ENCODE measurements at regions not wholly inside any gene's neighbourhood (a gene's known extent, or its start where the extent isn't known, plus 50 kb on each side); places are given as distances from the start of the nearest gene placed in this dataset.

DNA sequence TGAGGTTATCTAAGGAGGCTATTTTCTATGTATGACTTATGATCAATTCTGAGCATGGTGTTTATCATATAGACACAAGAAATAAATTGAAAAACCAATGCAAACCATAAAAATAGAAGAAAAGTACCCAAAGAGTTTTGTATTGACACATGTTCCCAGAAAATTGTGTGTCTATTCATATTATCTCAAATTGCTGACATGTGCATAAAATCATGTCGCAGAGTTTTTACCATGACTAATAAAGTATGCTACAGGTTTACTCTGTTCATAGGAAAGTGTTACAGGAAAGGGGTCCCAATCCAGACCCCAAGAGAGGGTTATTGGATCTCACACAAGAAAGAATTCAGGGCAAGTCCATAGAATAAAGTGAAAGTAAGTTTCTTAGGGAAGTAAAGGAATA, 290.7 kb upstream of the NRXN1 start:
- TF ChIP-seq POLR2AphosphoS5 (IDR thresholded peaks at IDR 0.05; ENCODE audit: low read depth, low read length) (no peak), SIN3A (IDR thresholded peaks at IDR 0.05; ENCODE audit: borderline replicate concordance, insufficient read depth, low read length) (no peak), TAF1 (IDR thresholded peaks at IDR 0.05; ENCODE audit: borderline replicate concordance, insufficient read depth, low read length) (no peak), FOXP2 (optimal IDR thresholded peaks at IDR 0.05; ENCODE audit: borderline replicate concordance, extremely low read depth, extremely low read length, insufficient read depth) (no peak)
- TF ChIP-seq, protein P1, sequence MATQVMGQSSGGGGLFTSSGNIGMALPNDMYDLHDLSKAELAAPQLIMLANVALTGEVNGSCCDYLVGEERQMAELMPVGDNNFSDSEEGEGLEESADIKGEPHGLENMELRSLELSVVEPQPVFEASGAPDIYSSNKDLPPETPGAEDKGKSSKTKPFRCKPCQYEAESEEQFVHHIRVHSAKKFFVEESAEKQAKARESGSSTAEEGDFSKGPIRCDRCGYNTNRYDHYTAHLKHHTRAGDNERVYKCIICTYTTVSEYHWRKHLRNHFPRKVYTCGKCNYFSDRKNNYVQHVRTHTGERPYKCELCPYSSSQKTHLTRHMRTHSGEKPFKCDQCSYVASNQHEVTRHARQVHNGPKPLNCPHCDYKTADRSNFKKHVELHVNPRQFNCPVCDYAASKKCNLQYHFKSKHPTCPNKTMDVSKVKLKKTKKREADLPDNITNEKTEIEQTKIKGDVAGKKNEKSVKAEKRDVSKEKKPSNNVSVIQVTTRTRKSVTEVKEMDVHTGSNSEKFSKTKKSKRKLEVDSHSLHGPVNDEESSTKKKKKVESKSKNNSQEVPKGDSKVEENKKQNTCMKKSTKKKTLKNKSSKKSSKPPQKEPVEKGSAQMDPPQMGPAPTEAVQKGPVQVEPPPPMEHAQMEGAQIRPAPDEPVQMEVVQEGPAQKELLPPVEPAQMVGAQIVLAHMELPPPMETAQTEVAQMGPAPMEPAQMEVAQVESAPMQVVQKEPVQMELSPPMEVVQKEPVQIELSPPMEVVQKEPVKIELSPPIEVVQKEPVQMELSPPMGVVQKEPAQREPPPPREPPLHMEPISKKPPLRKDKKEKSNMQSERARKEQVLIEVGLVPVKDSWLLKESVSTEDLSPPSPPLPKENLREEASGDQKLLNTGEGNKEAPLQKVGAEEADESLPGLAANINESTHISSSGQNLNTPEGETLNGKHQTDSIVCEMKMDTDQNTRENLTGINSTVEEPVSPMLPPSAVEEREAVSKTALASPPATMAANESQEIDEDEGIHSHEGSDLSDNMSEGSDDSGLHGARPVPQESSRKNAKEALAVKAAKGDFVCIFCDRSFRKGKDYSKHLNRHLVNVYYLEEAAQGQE (IDR thresholded peaks at IDR 0.05; ENCODE audit: insufficient read depth in 1 of 2, low read depth in 2 of 2, low read length in 2 of 2) = no peak

DNA sequence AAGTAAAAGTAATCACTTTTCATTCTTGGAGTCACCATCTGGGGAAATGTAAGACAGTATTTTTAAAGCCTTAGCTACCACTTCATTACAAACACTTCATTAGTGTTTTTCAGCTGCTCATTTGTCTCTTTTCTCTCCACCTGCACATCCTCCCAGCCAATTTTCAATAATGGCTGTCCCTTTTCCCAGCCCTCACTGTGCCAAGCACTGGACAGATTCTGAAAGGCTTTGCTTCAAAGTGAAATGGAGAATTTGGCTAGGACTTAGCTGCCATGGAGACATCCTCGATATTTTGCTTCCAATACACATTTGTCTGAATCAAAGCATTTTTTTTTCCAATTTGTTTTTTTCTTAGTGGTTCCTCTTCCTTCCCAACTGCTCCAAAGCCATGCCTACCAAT, 272.4 kb upstream of the NRXN1 start:
- no peak for TF ChIP-seq TAF1 (IDR thresholded peaks at IDR 0.05; ENCODE audit: borderline replicate concordance, insufficient read depth, low read length)
- TF ChIP-seq POLR2AphosphoS5 (IDR thresholded peaks at IDR 0.05; ENCODE audit: low read depth, low read length) = no peak
- TF ChIP-seq SIN3A (IDR thresholded peaks at IDR 0.05; ENCODE audit: borderline replicate concordance, insufficient read depth, low read length) = no peak
- TF ChIP-seq FOXP2 (optimal IDR thresholded peaks at IDR 0.05; ENCODE audit: borderline replicate concordance, extremely low read depth, extremely low read length, insufficient read depth) = no peak
- TF ChIP-seq, protein P1 (IDR thresholded peaks at IDR 0.05; ENCODE audit: insufficient read depth in 1 of 2, low read depth in 2 of 2, low read length in 2 of 2) = no peak

DNA sequence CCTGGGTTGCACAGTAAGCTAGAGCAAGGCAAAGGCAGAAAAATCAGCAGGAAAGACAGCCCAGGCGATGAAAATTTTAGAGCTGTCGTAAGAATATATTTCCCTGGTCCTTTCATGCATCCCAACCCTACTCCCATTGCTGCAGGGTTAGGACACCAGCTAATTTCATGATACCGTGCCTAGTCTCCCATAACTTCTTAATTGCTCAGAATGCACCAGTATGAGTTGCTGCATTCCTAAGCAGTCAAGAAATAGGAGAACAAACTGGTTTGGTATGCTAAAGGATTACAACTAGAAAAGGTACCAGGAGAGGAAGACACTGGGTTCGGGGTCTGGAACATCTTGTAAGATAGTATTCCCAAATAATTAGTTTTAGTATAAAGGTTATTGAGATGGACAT, 269.4 kb upstream of the NRXN1 start:
- TF ChIP-seq, protein P1 (IDR thresholded peaks at IDR 0.05; ENCODE audit: insufficient read depth in 1 of 2, low read depth in 2 of 2, low read length in 2 of 2) = no peak
- TF ChIP-seq TAF1 (IDR thresholded peaks at IDR 0.05; ENCODE audit: borderline replicate concordance, insufficient read depth, low read length) = no peak
- no peak for TF ChIP-seq SIN3A (IDR thresholded peaks at IDR 0.05; ENCODE audit: borderline replicate concordance, insufficient read depth, low read length)
- no peak for TF ChIP-seq POLR2AphosphoS5 (IDR thresholded peaks at IDR 0.05; ENCODE audit: low read depth, low read length)
- TF ChIP-seq FOXP2 (optimal IDR thresholded peaks at IDR 0.05; ENCODE audit: borderline replicate concordance, extremely low read depth, extremely low read length, insufficient read depth) = no peak

DNA sequence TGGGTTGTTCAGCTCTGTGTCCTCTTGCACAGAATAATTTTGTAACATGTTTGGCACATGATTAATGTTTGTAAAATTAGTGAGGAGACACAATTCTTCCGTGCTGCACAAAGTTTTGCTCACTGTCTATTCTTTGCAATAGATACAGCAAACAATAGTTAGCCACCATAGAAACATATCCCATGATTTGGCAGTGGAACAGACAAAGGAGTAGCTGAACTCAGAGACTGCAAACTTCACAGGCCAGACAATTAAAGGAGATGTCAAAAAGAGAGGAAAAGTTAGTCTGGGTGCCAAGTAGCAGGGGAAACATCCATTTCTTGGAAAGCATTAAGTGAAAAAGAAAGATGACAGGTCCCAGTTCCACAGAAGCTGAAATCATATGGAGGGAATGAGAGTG, 267.4 kb upstream of the NRXN1 start:
- TF ChIP-seq TAF1 (IDR thresholded peaks at IDR 0.05; ENCODE audit: borderline replicate concordance, insufficient read depth, low read length) (no peak), FOXP2 (optimal IDR thresholded peaks at IDR 0.05; ENCODE audit: borderline replicate concordance, extremely low read depth, extremely low read length, insufficient read depth) (no peak), POLR2AphosphoS5 (IDR thresholded peaks at IDR 0.05; ENCODE audit: low read depth, low read length) (no peak), SIN3A (IDR thresholded peaks at IDR 0.05; ENCODE audit: borderline replicate concordance, insufficient read depth, low read length) (no peak)
- TF ChIP-seq, protein P1 (IDR thresholded peaks at IDR 0.05; ENCODE audit: insufficient read depth in 1 of 2, low read depth in 2 of 2, low read length in 2 of 2) = no peak

DNA sequence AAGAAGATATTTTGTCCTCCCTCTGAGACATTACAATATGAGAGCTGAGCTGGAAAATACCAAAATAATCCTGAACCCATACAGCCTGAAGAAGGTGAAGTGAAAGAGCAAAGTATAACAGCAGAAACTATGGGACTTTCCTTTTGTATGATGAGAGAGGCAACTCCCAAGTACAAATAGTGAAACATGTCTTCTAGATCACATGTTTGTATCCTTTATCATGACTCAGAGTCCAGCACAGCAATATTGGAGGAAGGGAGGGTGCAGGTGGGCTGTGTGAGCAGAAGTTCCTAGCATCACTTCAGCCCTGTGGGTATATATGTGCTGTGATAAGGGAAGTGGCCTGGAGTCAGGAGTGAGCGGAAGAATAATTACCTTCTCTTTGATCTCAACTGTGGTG, 265.6 kb upstream of the NRXN1 start:
- TF ChIP-seq, protein P1 (IDR thresholded peaks at IDR 0.05; ENCODE audit: insufficient read depth in 1 of 2, low read depth in 2 of 2, low read length in 2 of 2) = no peak
- TF ChIP-seq SIN3A (IDR thresholded peaks at IDR 0.05; ENCODE audit: borderline replicate concordance, insufficient read depth, low read length) (no peak), POLR2AphosphoS5 (IDR thresholded peaks at IDR 0.05; ENCODE audit: low read depth, low read length) (no peak), FOXP2 (optimal IDR thresholded peaks at IDR 0.05; ENCODE audit: borderline replicate concordance, extremely low read depth, extremely low read length, insufficient read depth) (no peak), TAF1 (IDR thresholded peaks at IDR 0.05; ENCODE audit: borderline replicate concordance, insufficient read depth, low read length) (no peak)

Data from PFSK-1 (cell line).